GM23338 (cell line): ENCODE measurements at regions not wholly inside any gene's neighbourhood (a gene's known extent, or its start where the extent isn't known, plus 50 kb on each side); places are given as distances from the start of the nearest gene placed in this dataset.

Experiments used
- ATAC-seq: fragments of 200-7000 bp; cut with Tn5 transposase; 3 replicates; pipeline ENCODE4 v1.9.1; 2020
- DNase-seq: peaks from one replicate; pipeline ENCODE4 v3.0.0-alpha.2; 2015; ENCODE audit warnings: low spot score
- H2AFZ ChIP-seq: fragments of 200-600 bp; sonication (generic); 2 replicates; pipeline ENCODE4 v1.8.0; 2016; ENCODE audit warnings: antibody characterized with exemption, mild to moderate bottlenecking, moderate library complexity
- H3F3A ChIP-seq: fragments of 200-600 bp; sonication (generic); replicated peaks from 2 replicates; pipeline ENCODE4 v1.8.0; 2017; ENCODE audit warnings: antibody characterized with exemption, mixed run types, low read depth
- H3K27ac ChIP-seq: fragments of 200-600 bp; sonication (generic); 2 replicates; pipeline ENCODE4 v1.6.1; 2016; ENCODE audit warnings: low read depth
- H3K27me3 ChIP-seq: fragments of 200-600 bp; sonication (generic); 2 replicates; pipeline ENCODE4 v1.8.0; 2016; ENCODE audit warnings: mild to moderate bottlenecking, mixed run types, moderate library complexity; ENCODE audit not compliant: insufficient read depth
- H3K36me3 ChIP-seq: fragments of 200-600 bp; sonication (generic); 2 replicates; pipeline ENCODE4 v1.8.0; 2016; ENCODE audit warnings: mild to moderate bottlenecking; ENCODE audit not compliant: insufficient read depth
- H3K4me1 ChIP-seq: fragments of 200-600 bp; sonication (generic); 2 replicates; pipeline ENCODE4 v1.8.0; 2016; ENCODE audit warnings: mild to moderate bottlenecking, moderate library complexity; ENCODE audit not compliant: insufficient read depth
- H3K4me2 ChIP-seq: fragments of 200-600 bp; sonication (generic); 2 replicates; pipeline ENCODE4 v1.7.1; 2017; ENCODE audit warnings: mixed run types
- H3K4me3 ChIP-seq: fragments of 200-600 bp; sonication (generic); 2 replicates; pipeline ENCODE4 v1.6.1; 2016; ENCODE audit warnings: mixed run types
- H3K79me2 ChIP-seq: fragments of 200-600 bp; sonication (generic); replicated peaks from 2 replicates; pipeline ENCODE4 v1.8.0; 2017; ENCODE audit warnings: mild to moderate bottlenecking; ENCODE audit not compliant: insufficient read depth
- H3K9me2 ChIP-seq: fragments of 200-600 bp; sonication (generic); 2 replicates; pipeline ENCODE4 v1.8.0; 2017; ENCODE audit not compliant: insufficient read depth
- H4K20me1 ChIP-seq: fragments of 200-600 bp; sonication (generic); replicated peaks from 2 replicates; pipeline ENCODE4 v1.8.0; 2017; ENCODE audit warnings: mild to moderate bottlenecking; ENCODE audit not compliant: insufficient read depth
- H3K27ac Mint-ChIP-seq: 2 replicates; pipeline ENCODE4 v1.8.0; 2020; ENCODE audit warnings: inconsistent platforms, mild to moderate bottlenecking, moderate library complexity, mixed read lengths
- H3K27me3 Mint-ChIP-seq: 3 replicates; pipeline ENCODE4 v1.8.0; 2022; ENCODE audit warnings: low read depth, mild to moderate bottlenecking, moderate library complexity, mixed read lengths, inconsistent platforms; ENCODE audit not compliant: insufficient read depth, poor library complexity
- H3K36me3 Mint-ChIP-seq: 3 replicates; pipeline ENCODE4 v1.8.0; 2021; ENCODE audit warnings: low read depth, mild to moderate bottlenecking, inconsistent platforms, moderate library complexity, mixed read lengths
- H3K4me1 Mint-ChIP-seq: 3 replicates; pipeline ENCODE4 v1.8.0; 2020; ENCODE audit warnings: mild to moderate bottlenecking, inconsistent platforms, mixed read lengths
- H3K4me3 Mint-ChIP-seq: 3 replicates; pipeline ENCODE4 v1.8.0; 2021; ENCODE audit warnings: moderate library complexity, mild to moderate bottlenecking, inconsistent platforms, mixed read lengths
- H3K9me3 Mint-ChIP-seq: 3 replicates; pipeline ENCODE4 v1.8.0; 2020; ENCODE audit warnings: moderate library complexity, mild to moderate bottlenecking, inconsistent platforms, mixed read lengths
- CREB1 ChIP-seq: fragments of 250-450 bp; sonication (Bioruptor Pico); IDR thresholded peaks from 2 replicates; pipeline ENCODE4 v1.5.0; 2020; ENCODE audit warnings: low read depth, mild to moderate bottlenecking, moderate library complexity
- EZH2 ChIP-seq: fragments of 200-600 bp; sonication (generic); IDR thresholded peaks from one replicate; pipeline ENCODE4 v1.8.0; 2017; ENCODE audit warnings: antibody characterized with exemption, mild to moderate bottlenecking, low read depth; ENCODE audit not compliant: unreplicated experiment
- EZH2phosphoT487 ChIP-seq: fragments of 200-600 bp; sonication (generic); IDR thresholded peaks from one replicate; pipeline ENCODE4 v1.8.1; 2018; ENCODE audit warnings: antibody characterized with exemption; ENCODE audit not compliant: unreplicated experiment
- JUNB ChIP-seq: IDR thresholded peaks from one replicate; pipeline ENCODE4 v1.6.1; 2016; ENCODE audit warnings: antibody characterized with exemption; ENCODE audit not compliant: unreplicated experiment
- NANOG ChIP-seq: IDR thresholded peaks from 2 replicates; pipeline ENCODE4 v1.6.1; 2016; ENCODE audit warnings: antibody characterized with exemption, borderline replicate concordance
- POLR2AphosphoS5 ChIP-seq: IDR thresholded peaks from 2 replicates; pipeline ENCODE4 v1.6.1; 2016; ENCODE audit warnings: antibody characterized with exemption, low read depth
- STAT1 ChIP-seq: IDR thresholded peaks from one replicate; pipeline ENCODE4 v1.6.1; 2016; ENCODE audit warnings: antibody characterized with exemption; ENCODE audit not compliant: unreplicated experiment
- ZNF114 ChIP-seq: fragments of 250-450 bp; sonication (Bioruptor Pico); IDR thresholded peaks from 2 replicates; pipeline ENCODE4 v1.5.0; 2020; ENCODE audit warnings: mild to moderate bottlenecking, moderate library complexity
- ZNF331 ChIP-seq: fragments of 250-450 bp; sonication (Bioruptor Pico); IDR thresholded peaks from 2 replicates; pipeline ENCODE4 v1.5.0; 2020; ENCODE audit warnings: low read depth, mild to moderate bottlenecking, moderate library complexity
- TF ChIP-seq, protein P1 (sequence below): IDR thresholded peaks from 2 replicates; pipeline ENCODE4 v1.6.1; 2016; ENCODE audit warnings: antibody characterized with exemption
- TF ChIP-seq, protein P2 (sequence below): IDR thresholded peaks from one replicate; pipeline ENCODE4 v1.6.1; 2018; ENCODE audit warnings: antibody characterized with exemption; ENCODE audit not compliant: unreplicated experiment
- TF ChIP-seq, protein P3 (sequence below): fragments of 250-450 bp; sonication (Bioruptor Pico); IDR thresholded peaks from 2 replicates; pipeline ENCODE4 v1.5.0; 2020; ENCODE audit warnings: mild to moderate bottlenecking, moderate library complexity
- TF ChIP-seq, protein P4 (sequence below), 2 experiments: fragments of 200-600 bp in 1 of 2; sonication (generic) in 1 of 2; conservative IDR thresholded peaks; 2 replicates each; pipeline versions ENCODE4 v1.5.1 to v1.6.1; 2016 to 2017; ENCODE audit warnings: antibody characterized with exemption in 2 of 2, low read depth in 2 of 2, mild to moderate bottlenecking in 2 of 2, moderate library complexity in 1 of 2

DNA sequence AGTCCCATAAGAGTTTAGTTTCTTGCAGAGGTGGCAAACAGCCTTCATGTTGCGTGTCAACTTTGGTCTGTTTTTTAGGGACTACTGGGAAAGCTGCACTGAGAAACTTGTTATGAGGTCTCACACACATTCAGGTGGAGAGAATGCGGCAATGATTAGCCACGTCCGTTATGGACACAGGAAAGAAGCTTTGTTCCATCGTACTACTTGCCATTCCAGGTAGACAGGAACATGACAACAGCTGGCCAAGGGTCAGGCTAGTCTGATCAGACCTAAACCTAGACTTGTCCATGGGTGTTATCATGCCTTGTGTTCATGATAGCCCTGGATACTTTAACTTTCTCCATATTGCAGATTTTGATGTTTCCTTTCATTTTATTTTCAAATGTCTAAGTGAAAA, 113.2 kb downstream of the ZNF608 start:
- Histone ChIP-seq H3K27ac (no peak overlapping the region), H3K4me1 (peaks cover 30% of the 10 kb centered on the region), H2AFZ (no peak overlapping the region), H4K20me1 (no peaks in the 10 kb centered on the region), H3K4me3 (no peak overlapping the region), H3K79me2 (0 out of 2 replicates have a peak, but pooled peaks cover 4% of the 10 kb centered on the region), H3K4me2 (no peak overlapping the region), H3K9me2 (peaks cover 12% of the 10 kb centered on the region), H3K36me3 (no peaks in the 10 kb centered on the region), H3F3A (no peaks in the 10 kb centered on the region), H3K27me3 (no peaks in the 10 kb centered on the region)
- DNase-seq, result no peak
- no peak for ATAC-seq
- no peak for TF ChIP-seq ZNF331 (CRISPR knock-in tag)
- TF ChIP-seq, protein P1, sequence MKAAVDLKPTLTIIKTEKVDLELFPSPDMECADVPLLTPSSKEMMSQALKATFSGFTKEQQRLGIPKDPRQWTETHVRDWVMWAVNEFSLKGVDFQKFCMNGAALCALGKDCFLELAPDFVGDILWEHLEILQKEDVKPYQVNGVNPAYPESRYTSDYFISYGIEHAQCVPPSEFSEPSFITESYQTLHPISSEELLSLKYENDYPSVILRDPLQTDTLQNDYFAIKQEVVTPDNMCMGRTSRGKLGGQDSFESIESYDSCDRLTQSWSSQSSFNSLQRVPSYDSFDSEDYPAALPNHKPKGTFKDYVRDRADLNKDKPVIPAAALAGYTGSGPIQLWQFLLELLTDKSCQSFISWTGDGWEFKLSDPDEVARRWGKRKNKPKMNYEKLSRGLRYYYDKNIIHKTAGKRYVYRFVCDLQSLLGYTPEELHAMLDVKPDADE, result no peak
- TF ChIP-seq CREB1, result no peak
- no peak for TF ChIP-seq ZNF114 (CRISPR knock-in tag)
- TF ChIP-seq NANOG, result no peak
- TF ChIP-seq, protein P2, sequence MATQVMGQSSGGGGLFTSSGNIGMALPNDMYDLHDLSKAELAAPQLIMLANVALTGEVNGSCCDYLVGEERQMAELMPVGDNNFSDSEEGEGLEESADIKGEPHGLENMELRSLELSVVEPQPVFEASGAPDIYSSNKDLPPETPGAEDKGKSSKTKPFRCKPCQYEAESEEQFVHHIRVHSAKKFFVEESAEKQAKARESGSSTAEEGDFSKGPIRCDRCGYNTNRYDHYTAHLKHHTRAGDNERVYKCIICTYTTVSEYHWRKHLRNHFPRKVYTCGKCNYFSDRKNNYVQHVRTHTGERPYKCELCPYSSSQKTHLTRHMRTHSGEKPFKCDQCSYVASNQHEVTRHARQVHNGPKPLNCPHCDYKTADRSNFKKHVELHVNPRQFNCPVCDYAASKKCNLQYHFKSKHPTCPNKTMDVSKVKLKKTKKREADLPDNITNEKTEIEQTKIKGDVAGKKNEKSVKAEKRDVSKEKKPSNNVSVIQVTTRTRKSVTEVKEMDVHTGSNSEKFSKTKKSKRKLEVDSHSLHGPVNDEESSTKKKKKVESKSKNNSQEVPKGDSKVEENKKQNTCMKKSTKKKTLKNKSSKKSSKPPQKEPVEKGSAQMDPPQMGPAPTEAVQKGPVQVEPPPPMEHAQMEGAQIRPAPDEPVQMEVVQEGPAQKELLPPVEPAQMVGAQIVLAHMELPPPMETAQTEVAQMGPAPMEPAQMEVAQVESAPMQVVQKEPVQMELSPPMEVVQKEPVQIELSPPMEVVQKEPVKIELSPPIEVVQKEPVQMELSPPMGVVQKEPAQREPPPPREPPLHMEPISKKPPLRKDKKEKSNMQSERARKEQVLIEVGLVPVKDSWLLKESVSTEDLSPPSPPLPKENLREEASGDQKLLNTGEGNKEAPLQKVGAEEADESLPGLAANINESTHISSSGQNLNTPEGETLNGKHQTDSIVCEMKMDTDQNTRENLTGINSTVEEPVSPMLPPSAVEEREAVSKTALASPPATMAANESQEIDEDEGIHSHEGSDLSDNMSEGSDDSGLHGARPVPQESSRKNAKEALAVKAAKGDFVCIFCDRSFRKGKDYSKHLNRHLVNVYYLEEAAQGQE, result no peak
- no peak for TF ChIP-seq JUNB
- no peak for TF ChIP-seq POLR2AphosphoS5
- TF ChIP-seq STAT1, result no peak
- no peak for TF ChIP-seq EZH2
- TF ChIP-seq, protein P3, sequence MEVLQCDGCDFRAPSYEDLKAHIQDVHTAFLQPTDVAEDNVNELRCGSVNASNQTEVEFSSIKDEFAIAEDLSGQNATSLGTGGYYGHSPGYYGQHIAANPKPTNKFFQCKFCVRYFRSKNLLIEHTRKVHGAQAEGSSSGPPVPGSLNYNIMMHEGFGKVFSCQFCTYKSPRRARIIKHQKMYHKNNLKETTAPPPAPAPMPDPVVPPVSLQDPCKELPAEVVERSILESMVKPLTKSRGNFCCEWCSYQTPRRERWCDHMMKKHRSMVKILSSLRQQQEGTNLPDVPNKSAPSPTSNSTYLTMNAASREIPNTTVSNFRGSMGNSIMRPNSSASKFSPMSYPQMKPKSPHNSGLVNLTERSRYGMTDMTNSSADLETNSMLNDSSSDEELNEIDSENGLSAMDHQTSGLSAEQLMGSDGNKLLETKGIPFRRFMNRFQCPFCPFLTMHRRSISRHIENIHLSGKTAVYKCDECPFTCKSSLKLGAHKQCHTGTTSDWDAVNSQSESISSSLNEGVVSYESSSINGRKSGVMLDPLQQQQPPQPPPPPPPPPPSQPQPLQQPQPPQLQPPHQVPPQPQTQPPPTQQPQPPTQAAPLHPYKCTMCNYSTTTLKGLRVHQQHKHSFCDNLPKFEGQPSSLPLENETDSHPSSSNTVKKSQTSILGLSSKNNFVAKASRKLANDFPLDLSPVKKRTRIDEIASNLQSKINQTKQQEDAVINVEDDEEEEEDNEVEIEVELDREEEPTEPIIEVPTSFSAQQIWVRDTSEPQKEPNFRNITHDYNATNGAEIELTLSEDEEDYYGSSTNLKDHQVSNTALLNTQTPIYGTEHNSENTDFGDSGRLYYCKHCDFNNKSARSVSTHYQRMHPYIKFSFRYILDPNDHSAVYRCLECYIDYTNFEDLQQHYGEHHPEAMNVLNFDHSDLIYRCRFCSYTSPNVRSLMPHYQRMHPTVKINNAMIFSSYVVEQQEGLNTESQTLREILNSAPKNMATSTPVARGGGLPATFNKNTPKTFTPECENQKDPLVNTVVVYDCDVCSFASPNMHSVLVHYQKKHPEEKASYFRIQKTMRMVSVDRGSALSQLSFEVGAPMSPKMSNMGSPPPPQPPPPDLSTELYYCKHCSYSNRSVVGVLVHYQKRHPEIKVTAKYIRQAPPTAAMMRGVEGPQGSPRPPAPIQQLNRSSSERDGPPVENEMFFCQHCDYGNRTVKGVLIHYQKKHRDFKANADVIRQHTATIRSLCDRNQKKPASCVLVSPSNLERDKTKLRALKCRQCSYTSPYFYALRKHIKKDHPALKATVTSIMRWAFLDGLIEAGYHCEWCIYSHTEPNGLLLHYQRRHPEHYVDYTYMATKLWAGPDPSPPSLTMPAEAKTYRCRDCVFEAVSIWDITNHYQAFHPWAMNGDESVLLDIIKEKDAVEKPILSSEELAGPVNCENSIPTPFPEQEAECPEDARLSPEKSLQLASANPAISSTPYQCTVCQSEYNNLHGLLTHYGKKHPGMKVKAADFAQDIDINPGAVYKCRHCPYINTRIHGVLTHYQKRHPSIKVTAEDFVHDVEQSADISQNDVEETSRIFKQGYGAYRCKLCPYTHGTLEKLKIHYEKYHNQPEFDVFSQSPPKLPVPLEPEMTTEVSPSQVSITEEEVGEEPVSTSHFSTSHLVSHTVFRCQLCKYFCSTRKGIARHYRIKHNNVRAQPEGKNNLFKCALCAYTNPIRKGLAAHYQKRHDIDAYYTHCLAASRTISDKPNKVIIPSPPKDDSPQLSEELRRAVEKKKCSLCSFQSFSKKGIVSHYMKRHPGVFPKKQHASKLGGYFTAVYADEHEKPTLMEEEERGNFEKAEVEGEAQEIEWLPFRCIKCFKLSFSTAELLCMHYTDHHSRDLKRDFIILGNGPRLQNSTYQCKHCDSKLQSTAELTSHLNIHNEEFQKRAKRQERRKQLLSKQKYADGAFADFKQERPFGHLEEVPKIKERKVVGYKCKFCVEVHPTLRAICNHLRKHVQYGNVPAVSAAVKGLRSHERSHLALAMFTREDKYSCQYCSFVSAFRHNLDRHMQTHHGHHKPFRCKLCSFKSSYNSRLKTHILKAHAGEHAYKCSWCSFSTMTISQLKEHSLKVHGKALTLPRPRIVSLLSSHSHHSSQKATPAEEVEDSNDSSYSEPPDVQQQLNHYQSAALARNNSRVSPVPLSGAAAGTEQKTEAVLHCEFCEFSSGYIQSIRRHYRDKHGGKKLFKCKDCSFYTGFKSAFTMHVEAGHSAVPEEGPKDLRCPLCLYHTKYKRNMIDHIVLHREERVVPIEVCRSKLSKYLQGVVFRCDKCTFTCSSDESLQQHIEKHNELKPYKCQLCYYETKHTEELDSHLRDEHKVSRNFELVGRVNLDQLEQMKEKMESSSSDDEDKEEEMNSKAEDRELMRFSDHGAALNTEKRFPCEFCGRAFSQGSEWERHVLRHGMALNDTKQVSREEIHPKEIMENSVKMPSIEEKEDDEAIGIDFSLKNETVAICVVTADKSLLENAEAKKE (CRISPR knock-in tag), result no peak
- TF ChIP-seq, protein P4, sequence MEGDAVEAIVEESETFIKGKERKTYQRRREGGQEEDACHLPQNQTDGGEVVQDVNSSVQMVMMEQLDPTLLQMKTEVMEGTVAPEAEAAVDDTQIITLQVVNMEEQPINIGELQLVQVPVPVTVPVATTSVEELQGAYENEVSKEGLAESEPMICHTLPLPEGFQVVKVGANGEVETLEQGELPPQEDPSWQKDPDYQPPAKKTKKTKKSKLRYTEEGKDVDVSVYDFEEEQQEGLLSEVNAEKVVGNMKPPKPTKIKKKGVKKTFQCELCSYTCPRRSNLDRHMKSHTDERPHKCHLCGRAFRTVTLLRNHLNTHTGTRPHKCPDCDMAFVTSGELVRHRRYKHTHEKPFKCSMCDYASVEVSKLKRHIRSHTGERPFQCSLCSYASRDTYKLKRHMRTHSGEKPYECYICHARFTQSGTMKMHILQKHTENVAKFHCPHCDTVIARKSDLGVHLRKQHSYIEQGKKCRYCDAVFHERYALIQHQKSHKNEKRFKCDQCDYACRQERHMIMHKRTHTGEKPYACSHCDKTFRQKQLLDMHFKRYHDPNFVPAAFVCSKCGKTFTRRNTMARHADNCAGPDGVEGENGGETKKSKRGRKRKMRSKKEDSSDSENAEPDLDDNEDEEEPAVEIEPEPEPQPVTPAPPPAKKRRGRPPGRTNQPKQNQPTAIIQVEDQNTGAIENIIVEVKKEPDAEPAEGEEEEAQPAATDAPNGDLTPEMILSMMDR (conservative IDR thresholded peaks at IDR 0.05; ENCODE audit: low read depth in 2 of 2), result no peak
- no peak for TF ChIP-seq EZH2phosphoT487
- Mint-ChIP-seq H3K9me3 (no peaks in the 10 kb centered on the region; the same call in 1 of the 3 replicates), H3K27ac (no peak overlapping the region), H3K4me1 (peaks cover 25% of the 10 kb centered on the region), H3K36me3 (peaks cover 46% of the 10 kb centered on the region), H3K4me3 (no peak overlapping the region), H3K27me3 (peaks cover 14% of the 10 kb centered on the region)
